IPS-18c (cell line): ENCODE measurements at regions not wholly inside any gene's neighbourhood (a gene's known extent, or its start where the extent isn't known, plus 50 kb on each side); places are given as distances from the start of the nearest gene placed in this dataset.

ENCODE experiments used
- H3K4me3 ChIP-seq: 2 replicates; pipeline ENCODE4 v1.7.0; 2013; ENCODE audit warnings: low read depth, mild to moderate bottlenecking, low read length, moderate library complexity; ENCODE audit not compliant: insufficient read depth
- H3K9me3 ChIP-seq: one replicate; pipeline ENCODE4 v1.6.1; 2013; ENCODE audit warnings: mild to moderate bottlenecking, low read length, moderate library complexity; ENCODE audit not compliant: control insufficient read depth, insufficient read depth

- Histone ChIP-seq H3K9me3 (no peaks in the 10 kb centered on the region), H3K4me3 (no peak overlapping the region)
Observed at GRCh38 chr9:108479989-108480652, 375.7 kb downstream of the ACTL7B start.

DNA sequence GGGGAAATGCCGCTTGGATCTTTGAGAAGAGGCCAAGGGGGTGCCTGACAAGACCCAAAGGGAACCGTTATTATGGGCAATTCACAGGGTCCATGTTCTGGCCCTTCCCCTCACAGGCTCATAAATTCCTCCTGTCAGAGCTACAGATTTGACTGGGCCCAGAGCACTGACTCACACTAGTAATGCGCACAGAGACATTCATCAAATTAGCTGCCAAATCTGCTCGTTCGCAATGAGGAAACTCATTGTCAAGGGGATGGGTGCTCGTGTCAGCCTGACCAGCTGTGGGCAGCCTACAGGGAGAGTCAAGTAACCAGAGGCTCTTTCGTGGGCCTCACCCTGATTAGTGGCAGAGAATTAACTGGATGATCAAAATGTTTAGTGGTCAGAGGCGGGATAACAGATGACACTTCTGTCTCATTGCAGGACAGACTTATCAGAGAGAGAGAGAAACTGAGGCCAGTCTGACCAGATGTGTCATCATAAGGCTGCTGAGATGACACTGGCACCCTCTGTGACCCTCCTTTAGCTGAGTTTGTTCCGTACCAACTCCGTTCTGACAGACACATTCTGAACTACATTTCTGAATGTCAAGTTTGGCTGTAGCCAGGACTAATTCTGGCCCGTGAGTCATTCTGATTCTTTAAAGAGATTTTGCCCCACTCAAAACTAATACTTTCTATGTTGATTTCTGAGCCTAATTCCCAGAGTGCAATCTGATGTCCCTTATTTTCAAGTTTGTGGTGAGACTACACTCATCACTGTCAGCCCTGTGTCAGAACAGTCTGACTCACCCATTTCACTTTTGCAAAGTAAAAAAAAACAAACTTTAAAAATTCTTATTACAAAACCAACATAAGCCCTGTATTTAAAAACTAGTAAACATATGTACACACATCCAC lies 377.1 kb downstream of the ACTL7B start:
- H3K4me3 ChIP-seq: no peak overlapping the region
- no peaks in the 10 kb centered on the region for H3K9me3 ChIP-seq

GRCh38 chr9:108477529-108478006 lies 378.2 kb downstream of the ACTL7B start:
- Histone ChIP-seq H3K4me3 (no peak overlapping the region), H3K9me3 (no peaks in the 10 kb centered on the region)

GRCh38 chr9:108476574-108476973 lies 379.2 kb downstream of the ACTL7B start:
- Histone ChIP-seq H3K4me3 (no peak overlapping the region), H3K9me3 (no peaks in the 10 kb centered on the region)

DNA sequence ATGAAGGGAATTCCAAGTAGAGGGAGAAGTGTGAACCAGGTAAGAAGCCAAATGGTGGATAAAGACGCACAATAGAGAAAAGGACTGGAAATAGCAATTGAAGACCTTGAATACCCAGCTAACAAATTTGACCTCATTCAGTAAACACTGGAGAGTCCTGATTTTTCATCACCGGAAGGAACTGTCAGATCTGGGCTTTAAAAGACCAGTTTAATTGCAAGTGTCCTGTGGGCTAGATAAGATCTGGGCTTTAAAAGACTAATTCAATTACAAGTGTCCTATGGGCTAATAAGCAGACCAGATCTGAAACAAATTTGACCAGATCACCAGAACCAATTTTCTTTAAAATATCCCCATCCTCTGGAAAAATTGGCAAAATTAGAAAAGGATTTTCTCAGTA lies 380.0 kb downstream of the ACTL7B start:
- H3K9me3 ChIP-seq: no peaks in the 10 kb centered on the region
- H3K4me3 ChIP-seq: no peak overlapping the region

DNA sequence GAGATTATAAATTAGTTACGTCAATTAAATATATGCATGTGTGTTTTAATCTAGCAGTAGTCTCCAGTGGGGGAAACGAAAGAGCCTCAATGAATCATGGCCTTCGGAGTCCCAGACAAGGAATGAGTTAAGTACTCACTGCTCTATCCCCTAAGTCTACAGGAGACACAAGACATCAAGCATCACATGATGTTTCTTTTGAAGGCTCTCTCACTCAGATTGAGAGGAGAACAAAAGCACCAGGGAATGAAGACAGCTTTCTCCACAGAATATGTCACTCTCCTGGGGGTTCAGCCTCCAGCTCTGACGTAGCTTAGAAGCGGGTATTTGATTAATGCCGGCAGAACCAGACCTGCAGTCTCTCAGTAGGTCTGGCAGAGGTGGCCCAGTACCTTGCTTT lies 381.4 kb downstream of the ACTL7B start:
- H3K4me3 ChIP-seq: no peak overlapping the region
- H3K9me3 ChIP-seq: no peaks in the 10 kb centered on the region

DNA sequence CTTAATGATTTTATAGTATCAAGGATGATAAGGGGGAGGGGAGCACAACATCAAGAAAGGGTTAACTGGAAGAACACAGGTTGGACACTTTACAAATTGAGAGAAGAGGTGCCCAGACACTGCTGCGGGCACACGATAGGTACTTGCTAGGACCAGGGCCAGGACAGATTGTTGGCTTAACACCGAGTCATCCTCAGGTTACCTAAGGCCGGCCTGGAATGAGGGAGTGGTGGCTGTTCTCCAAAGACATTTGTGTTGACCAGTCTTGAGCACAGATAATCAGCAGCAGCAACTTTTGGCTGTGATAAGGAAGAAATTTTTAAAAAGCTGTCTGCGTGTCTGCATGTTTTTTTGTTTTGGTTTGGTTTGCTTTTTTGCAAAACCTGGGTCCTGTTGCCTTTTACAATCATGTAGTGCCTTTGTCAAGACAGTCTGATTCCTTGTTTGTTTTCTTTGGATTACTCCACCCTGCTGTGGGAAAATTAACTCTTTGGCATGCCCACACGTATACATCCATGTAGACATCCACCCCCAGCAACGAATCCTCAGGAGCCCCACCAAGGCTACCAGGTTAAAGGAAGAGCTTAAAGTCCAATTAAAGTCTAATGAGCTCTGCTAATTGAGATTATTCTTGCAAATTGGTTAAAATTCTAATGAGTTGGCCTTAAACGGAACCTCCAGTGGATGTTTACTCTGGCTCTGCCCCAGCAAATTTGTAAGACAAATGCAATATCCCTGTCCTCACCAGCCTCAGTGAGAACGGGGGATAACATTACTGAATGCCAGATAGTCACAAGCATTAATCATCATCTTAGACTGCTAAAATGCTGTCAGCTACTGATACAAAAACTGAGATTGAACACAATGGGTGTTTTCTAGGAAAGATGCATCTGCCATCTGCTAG lies 382.3 kb downstream of the ACTL7B start:
- H3K9me3 ChIP-seq: no peaks in the 10 kb centered on the region
- no peak overlapping the region for H3K4me3 ChIP-seq

GRCh38 chr9:108469654-108470053 lies 386.1 kb downstream of the ACTL7B start:
- no peak overlapping the region for H3K4me3 ChIP-seq
- no peaks in the 10 kb centered on the region for H3K9me3 ChIP-seq

DNA sequence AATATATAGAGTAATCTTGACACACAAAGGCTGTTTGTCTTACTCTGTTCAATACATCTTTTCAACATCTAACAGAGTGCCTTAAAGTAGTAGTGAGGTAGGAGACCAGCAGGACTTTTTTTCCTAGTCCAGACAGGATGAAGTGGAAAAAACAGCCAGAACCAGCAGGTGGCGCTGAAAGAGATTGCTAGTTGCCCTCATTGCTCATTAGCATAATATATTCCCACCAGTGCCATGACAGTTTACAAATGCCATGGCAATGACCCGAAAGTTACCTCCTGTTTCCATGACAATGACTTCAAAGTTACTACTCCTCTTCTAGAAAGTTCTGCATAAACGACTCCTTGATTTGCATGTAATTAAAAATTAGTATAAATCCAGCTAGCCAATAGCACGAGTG lies 387.4 kb downstream of the ACTL7B start:
- H3K4me3 ChIP-seq: no peak overlapping the region
- no peaks in the 10 kb centered on the region for H3K9me3 ChIP-seq

DNA sequence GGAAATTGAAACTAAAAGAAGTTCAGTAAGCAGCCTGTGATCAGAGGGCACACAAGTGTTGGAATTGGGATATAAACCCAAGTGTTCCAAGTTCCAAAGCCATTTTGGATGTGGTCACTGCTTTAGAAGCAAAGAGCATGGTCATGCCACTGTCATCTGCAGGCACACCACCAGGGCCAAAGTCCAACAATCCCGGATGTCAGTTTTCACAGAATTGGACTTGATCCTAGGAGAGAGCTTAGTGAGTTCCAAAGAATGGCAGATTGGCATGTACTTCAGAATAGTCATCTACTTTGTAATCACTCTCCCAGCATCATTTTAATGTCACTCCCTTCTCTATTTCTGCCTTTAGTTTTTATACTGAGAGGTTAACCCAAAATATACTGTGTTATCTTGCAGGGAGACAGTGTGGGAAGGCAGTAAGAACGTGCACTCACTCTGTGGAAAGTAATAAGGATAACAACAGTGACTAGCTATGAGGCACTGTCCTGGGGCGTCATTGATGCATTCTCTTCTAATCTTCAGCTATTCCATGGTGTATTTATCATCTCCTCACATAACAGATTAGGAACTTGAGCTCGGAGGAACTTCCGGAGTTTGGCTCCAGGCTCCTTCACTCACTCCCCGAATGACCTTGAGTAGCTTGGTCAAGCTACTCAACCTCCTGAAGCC lies 388.0 kb downstream of the ACTL7B start:
- no peak overlapping the region for H3K4me3 ChIP-seq
- no peaks in the 10 kb centered on the region for H3K9me3 ChIP-seq

- Histone ChIP-seq H3K4me3 (no peak overlapping the region), H3K9me3 (no peaks in the 10 kb centered on the region)
Observed at GRCh38 chr9:108467161-108467560, 388.6 kb downstream of the ACTL7B start.

DNA sequence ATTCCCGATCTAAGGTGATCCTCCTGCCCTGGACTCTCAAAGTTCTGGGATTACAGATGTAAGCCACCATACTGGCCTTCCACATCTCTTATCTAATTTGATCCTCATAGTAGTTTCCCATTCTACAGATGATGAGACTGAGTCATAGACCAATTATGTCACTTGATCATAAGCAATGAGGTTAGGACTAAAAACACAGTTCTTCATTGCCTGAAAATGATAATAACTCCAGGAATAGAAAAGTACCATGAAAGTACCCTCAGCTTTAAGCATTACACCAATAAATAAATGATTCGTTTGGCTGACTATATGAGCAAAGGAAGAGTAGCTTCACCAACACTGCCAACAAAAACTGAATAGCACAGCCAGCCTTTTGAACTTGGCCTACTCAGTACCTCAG lies 389.5 kb downstream of the ACTL7B start:
- no peaks in the 10 kb centered on the region for H3K9me3 ChIP-seq
- no peak overlapping the region for H3K4me3 ChIP-seq

DNA sequence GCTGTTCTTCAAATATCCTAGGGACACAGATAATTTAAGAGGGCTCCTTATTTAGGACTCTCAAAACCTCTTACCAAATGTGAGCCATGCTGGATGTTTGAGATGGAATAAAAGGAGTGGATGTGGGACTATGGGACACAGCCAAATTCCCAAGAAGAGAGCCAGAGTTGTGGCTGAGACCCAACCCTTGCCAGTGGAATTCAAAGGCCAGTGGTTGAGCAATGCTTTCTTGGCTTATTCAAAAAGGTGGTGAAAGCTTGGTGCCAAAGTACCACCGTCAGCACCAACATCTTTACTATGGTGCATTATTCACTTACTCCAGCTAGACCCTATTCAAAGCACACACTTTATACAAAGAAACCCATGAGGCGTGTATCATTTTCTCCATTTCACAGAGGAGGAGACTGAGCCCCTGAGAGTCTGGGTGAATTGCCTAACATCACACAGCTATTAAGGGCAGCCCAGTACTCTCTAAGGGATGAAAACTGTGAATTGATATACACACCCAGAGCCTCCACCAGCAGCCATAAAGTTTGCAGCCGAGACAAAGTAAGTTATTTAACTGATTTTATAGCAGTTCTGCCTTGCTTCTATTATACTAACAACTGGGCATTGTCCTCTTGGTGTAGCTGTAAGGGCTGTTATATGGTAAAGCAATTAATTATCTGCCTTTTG lies 391.7 kb downstream of the ACTL7B start:
- H3K4me3 ChIP-seq: no peak overlapping the region
- H3K9me3 ChIP-seq: no peaks in the 10 kb centered on the region

GRCh38 chr9:108456903-108457302 lies 398.9 kb downstream of the ACTL7B start:
- no peak overlapping the region for H3K4me3 ChIP-seq
- H3K9me3 ChIP-seq: no peaks in the 10 kb centered on the region

DNA sequence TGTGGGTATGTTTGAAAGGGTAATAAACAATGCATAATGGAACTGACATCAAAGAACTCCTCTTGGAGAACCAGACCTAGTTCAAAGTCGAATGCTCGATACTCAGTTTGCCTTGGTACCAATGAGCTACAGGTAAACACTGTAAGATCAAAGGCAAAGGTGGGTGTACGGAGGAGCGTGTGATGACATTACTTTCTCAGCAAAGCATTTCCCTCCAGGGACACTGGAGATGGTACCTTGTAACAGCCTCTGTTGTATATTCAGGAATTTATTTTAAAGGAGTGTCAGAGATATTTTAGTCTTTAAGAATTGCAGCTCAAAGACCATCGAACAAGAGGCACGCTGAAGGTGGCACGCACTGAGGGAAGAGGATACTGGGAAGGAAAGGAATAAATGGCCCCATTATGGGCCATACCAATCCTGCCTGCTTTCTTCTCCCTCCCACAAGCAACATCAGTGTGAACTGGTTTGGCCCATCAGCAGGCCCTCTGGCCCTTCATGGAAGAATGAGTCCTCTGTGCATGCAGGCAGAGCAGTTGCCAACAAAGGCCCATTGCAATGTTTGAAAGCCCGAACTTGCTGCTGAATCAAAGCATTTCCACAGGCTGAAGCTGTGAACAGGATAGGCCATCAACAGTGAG lies 410.2 kb downstream of the ACTL7B start:
- no peaks in the 10 kb centered on the region for H3K9me3 ChIP-seq
- no peak overlapping the region for H3K4me3 ChIP-seq
